Liver (tissue), 8 donors: ENCODE measurements at regions not wholly inside any gene's neighbourhood (a gene's known extent, or its start where the extent isn't known, plus 50 kb on each side); places are given as distances from the start of the nearest gene placed in this dataset.

ENCODE experiments used
- DNase-seq: peaks from one replicate; pipeline ENCODE4 v3.0.0-alpha.2; 2017; ENCODE audit warnings: low spot score
- H3K27ac ChIP-seq, 2 donors: one replicate each; pipeline ENCODE4 v1.7.0; 2013; ENCODE audit warnings: inconsistent platforms in 2 of 2, low read length in 2 of 2, control low read depth in 1 of 2, low read depth in 1 of 2, mild to moderate bottlenecking in 1 of 2
- H3K27me3 ChIP-seq, 4 donors: one replicate each; pipeline versions ENCODE4 v1.6.1 to v1.7.0; 2013; ENCODE audit warnings: low read length in 3 of 4, inconsistent platforms in 1 of 4, mild to moderate bottlenecking in 1 of 4, moderate library complexity in 1 of 4; ENCODE audit not compliant: control insufficient read depth in 4 of 4, insufficient read depth in 4 of 4
- H3K36me3 ChIP-seq, 4 donors: one replicate each; pipeline versions ENCODE4 v1.6.1 to v1.7.0; 2013; ENCODE audit warnings: low read length in 3 of 4, mild to moderate bottlenecking in 3 of 4, low read depth in 1 of 4, moderate library complexity in 1 of 4; ENCODE audit not compliant: control insufficient read depth in 4 of 4, insufficient read depth in 3 of 4
- H3K4me1 ChIP-seq, 4 donors: one replicate each; pipeline versions ENCODE4 v1.6.1 to v1.7.0; 2013; ENCODE audit warnings: low read length in 3 of 4, mild to moderate bottlenecking in 3 of 4, moderate library complexity in 1 of 4; ENCODE audit not compliant: control insufficient read depth in 4 of 4, insufficient read depth in 4 of 4
- H3K4me3 ChIP-seq, 3 donors: one replicate each; pipeline versions ENCODE4 v1.6.1 to v1.7.0; 2013; ENCODE audit warnings: low read length in 3 of 3, control low read depth in 1 of 3, low read depth in 1 of 3, mild to moderate bottlenecking in 1 of 3
- H3K9ac ChIP-seq, 2 donors: one replicate each; pipeline ENCODE4 v1.7.0; 2013; ENCODE audit warnings: low read length in 2 of 2, mild to moderate bottlenecking in 2 of 2, moderate library complexity in 2 of 2, control low read depth in 1 of 2, low read depth in 1 of 2
- H3K9me3 ChIP-seq, 4 donors: one replicate each; pipeline versions ENCODE4 v1.6.1 to v1.7.0; 2013; ENCODE audit warnings: low read length in 3 of 4; ENCODE audit not compliant: control insufficient read depth in 4 of 4
- CTCF ChIP-seq: fragments of 150-350 bp; IDR thresholded peaks from 2 replicates; pipeline ENCODE4 v1.5.1; 2017; ENCODE audit warnings: improper control_type of control experiment, low read depth, low read length; ENCODE audit not compliant: missing input control
- EGR1 ChIP-seq, 2 donors: IDR thresholded peaks; 2 replicates each; pipeline ENCODE4 v1.6.1; 2016 to 2018; ENCODE audit warnings: antibody characterized with exemption in 2 of 2, low read depth in 2 of 2
- FOXA1 ChIP-seq: IDR thresholded peaks from 2 replicates; pipeline ENCODE4 v1.6.1; 2016; ENCODE audit warnings: antibody characterized with exemption
- FOXA2 ChIP-seq: IDR thresholded peaks from 2 replicates; pipeline ENCODE4 v1.6.1; 2016; ENCODE audit warnings: antibody characterized with exemption
- GABPA ChIP-seq, 2 donors: IDR thresholded peaks in 1 of 2; conservative IDR thresholded peaks in 1 of 2; 2 replicates each; pipeline ENCODE4 v1.6.1; 2016; ENCODE audit warnings: antibody characterized with exemption in 2 of 2, mild to moderate bottlenecking in 1 of 2, moderate library complexity in 1 of 2
- HNF4G ChIP-seq: IDR thresholded peaks from 2 replicates; pipeline ENCODE4 v1.6.1; 2016; ENCODE audit warnings: antibody characterized with exemption
- JUND ChIP-seq, 2 donors: IDR thresholded peaks; 2 replicates each; pipeline ENCODE4 v1.6.1; 2016; ENCODE audit warnings: antibody characterized with exemption in 2 of 2
- MAX ChIP-seq: IDR thresholded peaks from 2 replicates; pipeline ENCODE4 v1.6.1; 2016; ENCODE audit warnings: antibody characterized with exemption
- RAD21 ChIP-seq, 2 donors: IDR thresholded peaks; 2 replicates each; pipeline ENCODE4 v1.6.1; 2016; ENCODE audit warnings: antibody characterized with exemption in 2 of 2, mild to moderate bottlenecking in 2 of 2
- SP1 ChIP-seq: IDR thresholded peaks from 2 replicates; pipeline ENCODE4 v1.6.1; 2018; ENCODE audit warnings: antibody characterized with exemption, mild to moderate bottlenecking
- TAF1 ChIP-seq: conservative IDR thresholded peaks from 2 replicates; pipeline ENCODE4 v1.6.1; 2016; ENCODE audit warnings: antibody characterized with exemption, mild to moderate bottlenecking
- YY1 ChIP-seq: IDR thresholded peaks from 2 replicates; pipeline ENCODE4 v1.6.1; 2016; ENCODE audit warnings: antibody characterized with exemption, mild to moderate bottlenecking
- ZBTB33 ChIP-seq: IDR thresholded peaks from 2 replicates; pipeline ENCODE4 v1.6.1; 2016; ENCODE audit warnings: antibody characterized with exemption
- WGBS: extraction: QIAGEN DNeasy Blood & Tissue Kit; methylation state at CpG from one replicate; pipeline ENCODE4 v1.1.7; 2013; 5-methylcytosine and 5-hydroxymethylcytosine counted together
- TF ChIP-seq, protein P1 (sequence below): IDR thresholded peaks from 2 replicates; pipeline ENCODE4 v1.6.1; 2016; ENCODE audit warnings: antibody characterized with exemption, mild to moderate bottlenecking
- TF ChIP-seq, protein P2 (sequence below): IDR thresholded peaks from 2 replicates; pipeline ENCODE4 v1.6.1; 2016; ENCODE audit warnings: antibody characterized with exemption
- donor health status: healthy.
- donor health status: healthy.
- donor health status: healthy.
- donor health status: healthy.
- donor health status: healthy.

DNA sequence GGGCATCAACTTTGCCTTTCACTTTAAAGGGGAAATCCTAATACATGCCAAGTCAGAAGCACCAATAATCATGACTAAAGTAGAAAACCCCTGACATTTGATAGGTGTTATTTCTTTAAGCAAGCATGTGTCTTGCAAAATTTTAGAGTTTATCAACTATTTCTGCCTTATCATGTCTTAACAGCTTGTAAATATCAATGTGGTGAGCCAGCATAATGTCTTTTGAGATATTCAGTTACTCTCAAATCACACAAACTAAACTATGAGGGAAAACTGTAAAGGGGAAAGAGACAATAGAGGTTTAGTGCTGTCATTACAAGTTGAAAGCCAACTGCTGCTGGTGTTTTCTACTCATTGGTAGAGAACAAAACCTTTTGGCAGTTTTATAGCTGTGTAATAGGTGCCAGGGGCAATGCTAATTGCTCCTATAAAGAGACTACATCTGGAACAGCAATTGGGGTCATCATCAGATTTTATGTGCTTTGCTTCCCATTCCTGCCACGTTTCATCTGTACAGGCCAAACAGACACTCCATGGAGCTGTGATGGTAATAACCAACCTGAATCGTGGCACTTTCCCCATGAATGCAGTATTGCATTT lies 1027.4 kb downstream of the FSCB start:
- 54% methylated on average over 2 of the region's 2 CpGs for WGBS
- TF ChIP-seq, protein P1, sequence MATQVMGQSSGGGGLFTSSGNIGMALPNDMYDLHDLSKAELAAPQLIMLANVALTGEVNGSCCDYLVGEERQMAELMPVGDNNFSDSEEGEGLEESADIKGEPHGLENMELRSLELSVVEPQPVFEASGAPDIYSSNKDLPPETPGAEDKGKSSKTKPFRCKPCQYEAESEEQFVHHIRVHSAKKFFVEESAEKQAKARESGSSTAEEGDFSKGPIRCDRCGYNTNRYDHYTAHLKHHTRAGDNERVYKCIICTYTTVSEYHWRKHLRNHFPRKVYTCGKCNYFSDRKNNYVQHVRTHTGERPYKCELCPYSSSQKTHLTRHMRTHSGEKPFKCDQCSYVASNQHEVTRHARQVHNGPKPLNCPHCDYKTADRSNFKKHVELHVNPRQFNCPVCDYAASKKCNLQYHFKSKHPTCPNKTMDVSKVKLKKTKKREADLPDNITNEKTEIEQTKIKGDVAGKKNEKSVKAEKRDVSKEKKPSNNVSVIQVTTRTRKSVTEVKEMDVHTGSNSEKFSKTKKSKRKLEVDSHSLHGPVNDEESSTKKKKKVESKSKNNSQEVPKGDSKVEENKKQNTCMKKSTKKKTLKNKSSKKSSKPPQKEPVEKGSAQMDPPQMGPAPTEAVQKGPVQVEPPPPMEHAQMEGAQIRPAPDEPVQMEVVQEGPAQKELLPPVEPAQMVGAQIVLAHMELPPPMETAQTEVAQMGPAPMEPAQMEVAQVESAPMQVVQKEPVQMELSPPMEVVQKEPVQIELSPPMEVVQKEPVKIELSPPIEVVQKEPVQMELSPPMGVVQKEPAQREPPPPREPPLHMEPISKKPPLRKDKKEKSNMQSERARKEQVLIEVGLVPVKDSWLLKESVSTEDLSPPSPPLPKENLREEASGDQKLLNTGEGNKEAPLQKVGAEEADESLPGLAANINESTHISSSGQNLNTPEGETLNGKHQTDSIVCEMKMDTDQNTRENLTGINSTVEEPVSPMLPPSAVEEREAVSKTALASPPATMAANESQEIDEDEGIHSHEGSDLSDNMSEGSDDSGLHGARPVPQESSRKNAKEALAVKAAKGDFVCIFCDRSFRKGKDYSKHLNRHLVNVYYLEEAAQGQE, result no peak
- TF ChIP-seq FOXA2, result no peak
- no peaks in the 10 kb centered on the region for H3K27me3 ChIP-seq
- H3K4me3 ChIP-seq, result no peak overlapping the region
- no peak overlapping the region for H3K27ac ChIP-seq
- no peaks in the 10 kb centered on the region for H3K9me3 ChIP-seq
- DNase-seq, result no peak
- H3K4me1 ChIP-seq, result no peaks in the 10 kb centered on the region
- no peak overlapping the region for H3K9ac ChIP-seq
- no peaks in the 10 kb centered on the region for H3K36me3 ChIP-seq

GRCh38 chr14:43476822-43477221 lies 1030.3 kb downstream of the FSCB start:
- DNase-seq, result no peak
- Histone ChIP-seq H3K9ac (no peak overlapping the region), H3K27ac (no peak overlapping the region), H3K36me3 (no peaks in the 10 kb centered on the region), H3K4me1 (no peaks in the 10 kb centered on the region), H3K4me3 (no peak overlapping the region), H3K27me3 (no peaks in the 10 kb centered on the region), H3K9me3 (no peaks in the 10 kb centered on the region)
- TF ChIP-seq, protein P2, sequence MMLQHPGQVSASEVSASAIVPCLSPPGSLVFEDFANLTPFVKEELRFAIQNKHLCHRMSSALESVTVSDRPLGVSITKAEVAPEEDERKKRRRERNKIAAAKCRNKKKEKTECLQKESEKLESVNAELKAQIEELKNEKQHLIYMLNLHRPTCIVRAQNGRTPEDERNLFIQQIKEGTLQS, result no peak
- no peak for TF ChIP-seq EGR1 (IDR thresholded peaks at IDR 0.05; ENCODE audit: low read depth in 2 of 2)
- TF ChIP-seq FOXA1, result no peak
- TF ChIP-seq MAX, result no peak
- TF ChIP-seq RAD21 (IDR thresholded peaks at IDR 0.05), result no peak
- WGBS, result 79% methylated on average over 2 of the region's 2 CpGs

DNA sequence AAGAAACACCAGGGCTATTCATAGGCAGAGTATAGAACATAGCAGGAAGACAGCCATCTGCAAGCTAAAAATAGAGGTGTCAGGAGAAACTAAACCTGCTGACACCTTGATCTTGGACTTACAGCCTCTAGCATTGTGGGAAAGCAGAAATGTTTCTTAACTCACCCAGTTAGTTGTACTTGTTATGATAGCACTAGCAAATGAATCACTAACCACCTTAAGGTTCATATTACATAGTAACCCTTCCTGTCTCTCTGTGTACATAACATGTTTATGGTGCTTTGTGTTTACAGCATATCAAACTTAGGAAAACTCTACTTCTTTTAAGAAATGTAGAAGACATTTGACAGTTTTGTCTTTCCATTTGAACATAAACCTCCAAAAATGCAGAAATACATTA lies 1031.3 kb downstream of the FSCB start:
- no peaks in the 10 kb centered on the region for H3K27me3 ChIP-seq
- no peak overlapping the region for H3K4me3 ChIP-seq
- no peaks in the 10 kb centered on the region for H3K4me1 ChIP-seq
- no peaks in the 10 kb centered on the region for H3K9me3 ChIP-seq
- no peak for DNase-seq
- no peak overlapping the region for H3K9ac ChIP-seq
- H3K36me3 ChIP-seq, result no peaks in the 10 kb centered on the region
- no peak overlapping the region for H3K27ac ChIP-seq
- TF ChIP-seq EGR1 (IDR thresholded peaks at IDR 0.05; ENCODE audit: low read depth in 2 of 2), result no peak
- no peak for TF ChIP-seq MAX
- TF ChIP-seq, protein P2, result no peak
- no peak for TF ChIP-seq CTCF
- TF ChIP-seq FOXA1, result no peak
- no peak for TF ChIP-seq SP1
- TF ChIP-seq HNF4G, result no peak
- no peak for TF ChIP-seq JUND (IDR thresholded peaks at IDR 0.05)
- no peak for TF ChIP-seq ZBTB33
- no peak for TF ChIP-seq YY1
- TF ChIP-seq GABPA (IDR thresholded peaks at IDR 0.05 in 1 of 2, conservative IDR thresholded peaks at IDR 0.05 in 1 of 2), result no peak
- TF ChIP-seq TAF1, result no peak
- TF ChIP-seq, protein P1, result no peak
- TF ChIP-seq FOXA2, result no peak
